Smooth muscle cell (in vitro differentiated cells): ENCODE measurements at regions not wholly inside any gene's neighbourhood (a gene's known extent, or its start where the extent isn't known, plus 50 kb on each side); places are given as distances from the start of the nearest gene placed in this dataset.

Experiments
- DNase-seq: peaks from one replicate; lab custom pipeline; 2025; ENCODE audit not compliant: unreplicated experiment; lab: John Stamatoyannopoulos, UW
- H2AFZ ChIP-seq: fragments of 200-600 bp; sonication (generic); 2 replicates; pipeline ENCODE4 v1.6.0; 2016; ENCODE audit warnings: antibody characterized with exemption, low read depth, mild to moderate bottlenecking
- H3F3A ChIP-seq: fragments of 200-600 bp; sonication (generic); 2 replicates; pipeline ENCODE4 v1.6.0; 2017; ENCODE audit warnings: antibody characterized with exemption, low read depth
- H3K27ac ChIP-seq: fragments of 200-600 bp; sonication (generic); 2 replicates; pipeline ENCODE4 v1.5.1; 2016; ENCODE audit warnings: low read depth, mild to moderate bottlenecking
- H3K27me3 ChIP-seq: fragments of 200-600 bp; sonication (generic); 2 replicates; pipeline ENCODE4 v1.6.1; 2016; ENCODE audit warnings: low read depth, mild to moderate bottlenecking
- H3K36me3 ChIP-seq: fragments of 200-600 bp; sonication (generic); 2 replicates; pipeline ENCODE4 v1.5.1; 2016; ENCODE audit warnings: low read depth
- H3K4me1 ChIP-seq: fragments of 200-600 bp; sonication (generic); 2 replicates; pipeline ENCODE4 v1.5.1; 2016; ENCODE audit warnings: low read depth
- H3K4me2 ChIP-seq: fragments of 200-600 bp; sonication (generic); 2 replicates; pipeline ENCODE4 v1.6.0; 2016; ENCODE audit warnings: mild to moderate bottlenecking
- H3K4me3 ChIP-seq: fragments of 200-600 bp; sonication (generic); 2 replicates; pipeline ENCODE4 v1.5.1; 2016; ENCODE audit warnings: mild to moderate bottlenecking
- H3K79me2 ChIP-seq: fragments of 200-600 bp; sonication (generic); 2 replicates; pipeline ENCODE4 v1.6.0; 2016; ENCODE audit warnings: low read depth, mild to moderate bottlenecking
- H3K9ac ChIP-seq: fragments of 200-600 bp; sonication (generic); 2 replicates; pipeline ENCODE4 v1.6.0; 2016; ENCODE audit warnings: low read depth
- H3K9me3 ChIP-seq: fragments of 200-600 bp; sonication (generic); replicated peaks from 2 replicates; pipeline ENCODE4 v1.5.1; 2016; ENCODE audit warnings: low read depth
- H4K20me1 ChIP-seq: fragments of 200-600 bp; sonication (generic); 2 replicates; pipeline ENCODE4 v1.6.0; 2016; ENCODE audit warnings: low read depth
- CTCF ChIP-seq: fragments of 200-600 bp; sonication (generic); IDR thresholded peaks from 2 replicates; pipeline ENCODE4 v1.5.1; 2017; ENCODE audit warnings: borderline replicate concordance, mild to moderate bottlenecking, antibody characterized with exemption; ENCODE audit not compliant: insufficient read depth, poor library complexity, severe bottlenecking
- WGBS: methylation state at CpG from one replicate; pipeline ENCODE4 v1.1.7; 2016; ENCODE audit warnings: low lambda C conversion rate; 5-methylcytosine and 5-hydroxymethylcytosine counted together

- H3K4me3 ChIP-seq = no peak overlapping the region
- WGBS = 95% methylated on average over 4 of the region's 4 CpGs
- H3K36me3 ChIP-seq = no peaks in the 10 kb centered on the region
- no peak for TF ChIP-seq CTCF
- H3K9me3 ChIP-seq = no peaks in the 10 kb centered on the region
- H2AFZ ChIP-seq = no peak overlapping the region
- no peak overlapping the region for H3K27ac ChIP-seq
- no peaks in the 10 kb centered on the region for H3F3A ChIP-seq
- H4K20me1 ChIP-seq = no peaks in the 10 kb centered on the region
- DNase-seq = no peak
- no peaks in the 10 kb centered on the region for H3K4me1 ChIP-seq
- H3K4me2 ChIP-seq = no peak overlapping the region
- H3K79me2 ChIP-seq = no peaks in the 10 kb centered on the region
- H3K9ac ChIP-seq = no peak overlapping the region
- H3K27me3 ChIP-seq = no peaks in the 10 kb centered on the region
Observed at GRCh38 chr9:14529629-14530028, 163.6 kb downstream of the ZDHHC21 start.

DNA sequence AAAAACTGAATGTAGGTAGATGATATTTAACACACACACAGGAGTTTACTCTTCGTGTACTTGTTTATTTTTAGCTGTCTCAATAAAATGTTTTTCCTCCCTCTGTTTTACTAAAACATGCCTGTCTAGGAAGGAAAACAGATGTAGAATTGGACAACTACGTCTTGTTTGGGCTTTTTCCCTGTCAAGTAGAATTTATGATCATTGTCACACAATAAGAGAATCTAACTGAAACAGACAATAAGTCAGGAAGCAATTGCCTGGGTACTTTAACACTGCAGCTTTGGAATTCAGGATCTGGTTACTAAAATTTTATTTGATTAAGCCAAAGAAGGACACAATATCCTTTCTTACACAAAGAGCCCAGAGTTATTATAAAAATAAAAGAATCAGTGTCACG, 164.2 kb downstream of the ZDHHC21 start:
- peak overlapping the region; percentile 23 for H2AFZ ChIP-seq
- no peaks in the 10 kb centered on the region for H3F3A ChIP-seq
- no peaks in the 10 kb centered on the region for H4K20me1 ChIP-seq
- no peak for TF ChIP-seq CTCF
- no peaks in the 10 kb centered on the region for H3K9me3 ChIP-seq
- no peak overlapping the region for H3K4me3 ChIP-seq
- H3K27ac ChIP-seq = no peak overlapping the region
- 47% methylated on average over 3 of the region's 3 CpGs for WGBS
- no peaks in the 10 kb centered on the region for H3K4me1 ChIP-seq
- no peaks in the 10 kb centered on the region for H3K27me3 ChIP-seq
- no peaks in the 10 kb centered on the region for H3K36me3 ChIP-seq
- DNase-seq = no peak
- no peaks in the 10 kb centered on the region for H3K79me2 ChIP-seq
- H3K9ac ChIP-seq = no peak overlapping the region
- H3K4me2 ChIP-seq = no peak overlapping the region

- WGBS = 71% methylated on average over 4 of the region's 4 CpGs
- Histone ChIP-seq H3K9ac (no peak overlapping the region), H3K27me3 (no peaks in the 10 kb centered on the region), H3K36me3 (no peaks in the 10 kb centered on the region), H4K20me1 (no peaks in the 10 kb centered on the region), H3K27ac (no peak overlapping the region), H3K4me2 (no peak overlapping the region), H3K9me3 (no peaks in the 10 kb centered on the region), H3K4me1 (no peaks in the 10 kb centered on the region), H3K79me2 (no peaks in the 10 kb centered on the region), H2AFZ (no peak overlapping the region), H3K4me3 (no peak overlapping the region), H3F3A (no peaks in the 10 kb centered on the region)
- DNase-seq = no peak
- no peak for TF ChIP-seq CTCF
Observed at GRCh38 chr9:14526504-14526903, 166.7 kb downstream of the ZDHHC21 start.

DNA sequence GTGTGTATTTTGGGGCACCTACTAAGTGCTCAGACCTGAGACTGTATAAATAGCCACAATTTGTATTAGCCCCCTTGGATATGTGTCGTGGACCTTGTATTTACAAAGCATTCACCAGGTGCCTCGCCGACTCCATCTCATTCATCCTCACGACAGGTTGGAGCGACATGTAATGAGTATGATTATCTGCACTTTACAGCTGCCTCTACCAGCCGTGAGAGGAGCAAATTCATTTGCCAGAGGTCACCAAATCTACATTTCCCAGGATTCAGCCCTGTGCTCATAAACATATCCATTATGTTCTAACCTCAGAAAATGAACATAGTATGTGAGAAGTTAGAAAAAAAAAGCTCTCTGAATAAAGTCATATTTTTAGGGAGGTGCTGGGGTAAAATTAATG, 167.4 kb downstream of the ZDHHC21 start:
- 83% methylated on average over 6 of the region's 6 CpGs for WGBS
- Histone ChIP-seq H2AFZ (no peak overlapping the region), H3K27me3 (no peaks in the 10 kb centered on the region), H3K9me3 (no peaks in the 10 kb centered on the region), H3K79me2 (no peaks in the 10 kb centered on the region), H3K27ac (no peak overlapping the region), H3K9ac (no peak overlapping the region), H3K4me2 (no peak overlapping the region), H4K20me1 (no peaks in the 10 kb centered on the region), H3K4me1 (no peaks in the 10 kb centered on the region), H3F3A (no peaks in the 10 kb centered on the region), H3K4me3 (no peak overlapping the region), H3K36me3 (no peaks in the 10 kb centered on the region)
- DNase-seq = no peak
- TF ChIP-seq CTCF = no peak
